ENCODE measurements at regions not wholly inside any gene's neighbourhood (a gene's known extent, or its start where the extent isn't known, plus 50 kb on each side); places are given as distances from the start of the nearest gene placed in this dataset.

DNA sequence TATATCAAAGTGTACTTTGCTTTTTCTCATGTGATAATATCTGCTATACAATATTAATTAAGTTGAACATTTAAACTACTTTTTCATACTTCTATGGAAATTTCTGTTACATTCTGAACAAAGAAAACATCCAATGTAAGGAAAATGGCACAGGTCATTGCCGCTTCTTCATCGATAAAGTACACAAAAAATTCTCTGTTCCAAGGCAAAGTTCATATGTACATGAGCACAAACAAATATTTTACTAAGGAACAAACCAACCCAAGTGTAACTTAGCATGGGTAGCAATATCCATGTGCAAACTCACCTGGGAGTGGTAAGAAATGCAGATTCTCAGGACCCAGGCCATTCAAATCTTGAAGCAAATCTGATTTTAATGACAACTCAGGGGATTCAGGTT, 139.8 kb downstream of the TMEM161B start:
- TF ChIP-seq POLR2A (IDR thresholded peaks at IDR 0.05; ENCODE audit: low read length) = no peak
- no peak for TF ChIP-seq GATA1 (IDR thresholded peaks at IDR 0.05; ENCODE audit: low read depth, low read length)

Measured in erythroblast (primary cell).